Mesothelial cell of epicardium (in vitro differentiated cells): ENCODE measurements at regions not wholly inside any gene's neighbourhood (a gene's known extent, or its start where the extent isn't known, plus 50 kb on each side); places are given as distances from the start of the nearest gene placed in this dataset.

Experiments used
- DNase-seq, 2 experiments: peaks; one replicate each; pipeline ENCODE4 v3.0.0; 2021; ENCODE audit warnings: low spot score in 2 of 2; ENCODE audit not compliant: unreplicated experiment in 2 of 2
- H3K27ac Mint-ChIP-seq: 2 replicates; pipeline ENCODE4 v1.8.0; 2021; ENCODE audit warnings: mixed read lengths
- H3K27me3 Mint-ChIP-seq: 2 replicates; pipeline ENCODE4 v1.8.0; 2021; ENCODE audit warnings: low read depth, mixed read lengths
- H3K36me3 Mint-ChIP-seq: 2 replicates; pipeline ENCODE4 v1.8.0; 2021; ENCODE audit warnings: mixed read lengths
- H3K4me1 Mint-ChIP-seq: 2 replicates; pipeline ENCODE4 v1.8.0; 2021; ENCODE audit warnings: mixed read lengths
- H3K4me3 Mint-ChIP-seq: 2 replicates; pipeline ENCODE4 v1.8.0; 2021; ENCODE audit warnings: mild to moderate bottlenecking, moderate library complexity, mixed read lengths
- H3K9me3 Mint-ChIP-seq: 2 replicates; pipeline ENCODE4 v1.8.0; 2021; ENCODE audit warnings: mixed read lengths
- CTCF ChIP-seq: fragments of 200-600 bp; sonication (generic); IDR thresholded peaks from one replicate; pipeline ENCODE4 v1.5.0; 2021; ENCODE audit warnings: antibody characterized with exemption; ENCODE audit not compliant: unreplicated experiment

DNA sequence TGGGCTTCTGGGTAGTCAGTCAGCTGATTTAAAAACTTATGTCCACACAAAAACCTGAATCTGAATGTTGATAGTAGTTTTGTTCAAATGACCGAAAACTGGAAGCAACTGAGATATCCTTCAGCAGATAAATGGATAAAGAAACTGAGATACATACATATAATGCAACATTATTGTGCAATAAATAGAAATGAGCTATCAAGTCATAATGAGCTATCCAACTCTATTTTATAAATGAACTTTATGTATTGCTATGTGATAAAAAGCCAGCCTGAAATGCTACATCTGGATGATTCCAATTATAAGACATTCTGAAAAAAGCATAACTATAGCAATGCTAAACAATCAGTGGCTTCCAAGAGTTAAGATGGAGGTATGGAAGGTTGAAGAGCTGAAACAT, 748.7 kb downstream of the TNS3 start:
- Mint-ChIP-seq H3K36me3 (peaks cover 9% of the 10 kb centered on the region), H3K4me3 (no peak overlapping the region), H3K4me1 (no peaks in the 10 kb centered on the region), H3K9me3 (peaks cover 50% of the 10 kb centered on the region), H3K27me3 (no peaks in the 10 kb centered on the region), H3K27ac (no peak overlapping the region)
- no peak for TF ChIP-seq CTCF
- DNase-seq: no peak

- no peaks in the 10 kb centered on the region for H3K4me1 Mint-ChIP-seq
- H3K36me3 Mint-ChIP-seq: peaks cover 6% of the 10 kb centered on the region
- H3K27ac Mint-ChIP-seq: no peak overlapping the region
- no peak overlapping the region for H3K4me3 Mint-ChIP-seq
- no peak for DNase-seq
- TF ChIP-seq CTCF: no peak
- H3K9me3 Mint-ChIP-seq: peaks cover 53% of the 10 kb centered on the region
- H3K27me3 Mint-ChIP-seq: no peaks in the 10 kb centered on the region
Observed at GRCh38 chr7:46832136-46832535, 749.8 kb downstream of the TNS3 start.

GRCh38 chr7:46819819-46820218, 762.1 kb downstream of the TNS3 start:
- DNase-seq: no peak
- Mint-ChIP-seq H3K27ac (no peak overlapping the region), H3K9me3 (peaks cover 36% of the 10 kb centered on the region), H3K36me3 (peaks cover 11% of the 10 kb centered on the region), H3K4me3 (no peak overlapping the region), H3K27me3 (no peaks in the 10 kb centered on the region), H3K4me1 (peaks cover 2% of the 10 kb centered on the region)
- TF ChIP-seq CTCF: no peak

GRCh38 chr7:46814516-46815250, 767.2 kb downstream of the TNS3 start:
- peaks cover 22% of the 10 kb centered on the region for H3K4me1 Mint-ChIP-seq
- peaks cover 6% of the 10 kb centered on the region for H3K36me3 Mint-ChIP-seq
- no peak overlapping the region for H3K4me3 Mint-ChIP-seq
- peaks cover 26% of the 10 kb centered on the region for H3K9me3 Mint-ChIP-seq
- TF ChIP-seq CTCF: no peak
- no peaks in the 10 kb centered on the region for H3K27me3 Mint-ChIP-seq
- no peak for DNase-seq
- H3K27ac Mint-ChIP-seq: peak overlapping the region; percentile 68

GRCh38 chr7:46812101-46812675, 769.7 kb downstream of the TNS3 start:
- Mint-ChIP-seq H3K27me3 (no peaks in the 10 kb centered on the region), H3K36me3 (peaks cover 4% of the 10 kb centered on the region), H3K4me3 (no peak overlapping the region), H3K9me3 (peaks cover 12% of the 10 kb centered on the region), H3K4me1 (peaks cover 25% of the 10 kb centered on the region), H3K27ac (peak overlapping the region; percentile 45)
- no peak for TF ChIP-seq CTCF
- DNase-seq: no peak
